Mesothelial cell of epicardium (in vitro differentiated cells): ENCODE measurements at regions not wholly inside any gene's neighbourhood (a gene's known extent, or its start where the extent isn't known, plus 50 kb on each side); places are given as distances from the start of the nearest gene placed in this dataset.

ENCODE experiments used
- DNase-seq, 2 experiments: peaks; one replicate each; pipeline ENCODE4 v3.0.0; 2021; ENCODE audit warnings: low spot score in 2 of 2; ENCODE audit not compliant: unreplicated experiment in 2 of 2
- H3K27ac Mint-ChIP-seq: 2 replicates; pipeline ENCODE4 v1.8.0; 2021; ENCODE audit warnings: mixed read lengths
- H3K27me3 Mint-ChIP-seq: 2 replicates; pipeline ENCODE4 v1.8.0; 2021; ENCODE audit warnings: low read depth, mixed read lengths
- H3K36me3 Mint-ChIP-seq: 2 replicates; pipeline ENCODE4 v1.8.0; 2021; ENCODE audit warnings: mixed read lengths
- H3K4me1 Mint-ChIP-seq: 2 replicates; pipeline ENCODE4 v1.8.0; 2021; ENCODE audit warnings: mixed read lengths
- H3K4me3 Mint-ChIP-seq: 2 replicates; pipeline ENCODE4 v1.8.0; 2021; ENCODE audit warnings: mild to moderate bottlenecking, moderate library complexity, mixed read lengths
- H3K9me3 Mint-ChIP-seq: 2 replicates; pipeline ENCODE4 v1.8.0; 2021; ENCODE audit warnings: mixed read lengths
- TF ChIP-seq, protein P1 (sequence below): fragments of 200-600 bp; sonication (generic); IDR thresholded peaks from one replicate; pipeline ENCODE4 v1.5.0; 2021; ENCODE audit warnings: antibody characterized with exemption; ENCODE audit not compliant: unreplicated experiment

GRCh38 chr13:53269634-53270033 is 241.0 kb downstream of the OLFM4 start:
- no peak overlapping the region for H3K4me3 Mint-ChIP-seq
- H3K36me3 Mint-ChIP-seq: no peaks in the 10 kb centered on the region
- H3K9me3 Mint-ChIP-seq: peaks cover 7% of the 10 kb centered on the region
- TF ChIP-seq, protein P1, sequence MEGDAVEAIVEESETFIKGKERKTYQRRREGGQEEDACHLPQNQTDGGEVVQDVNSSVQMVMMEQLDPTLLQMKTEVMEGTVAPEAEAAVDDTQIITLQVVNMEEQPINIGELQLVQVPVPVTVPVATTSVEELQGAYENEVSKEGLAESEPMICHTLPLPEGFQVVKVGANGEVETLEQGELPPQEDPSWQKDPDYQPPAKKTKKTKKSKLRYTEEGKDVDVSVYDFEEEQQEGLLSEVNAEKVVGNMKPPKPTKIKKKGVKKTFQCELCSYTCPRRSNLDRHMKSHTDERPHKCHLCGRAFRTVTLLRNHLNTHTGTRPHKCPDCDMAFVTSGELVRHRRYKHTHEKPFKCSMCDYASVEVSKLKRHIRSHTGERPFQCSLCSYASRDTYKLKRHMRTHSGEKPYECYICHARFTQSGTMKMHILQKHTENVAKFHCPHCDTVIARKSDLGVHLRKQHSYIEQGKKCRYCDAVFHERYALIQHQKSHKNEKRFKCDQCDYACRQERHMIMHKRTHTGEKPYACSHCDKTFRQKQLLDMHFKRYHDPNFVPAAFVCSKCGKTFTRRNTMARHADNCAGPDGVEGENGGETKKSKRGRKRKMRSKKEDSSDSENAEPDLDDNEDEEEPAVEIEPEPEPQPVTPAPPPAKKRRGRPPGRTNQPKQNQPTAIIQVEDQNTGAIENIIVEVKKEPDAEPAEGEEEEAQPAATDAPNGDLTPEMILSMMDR: no peak
- H3K27me3 Mint-ChIP-seq: peaks cover 8% of the 10 kb centered on the region
- peaks cover 4% of the 10 kb centered on the region for H3K4me1 Mint-ChIP-seq
- DNase-seq: no peak
- H3K27ac Mint-ChIP-seq: no peak overlapping the region

DNA sequence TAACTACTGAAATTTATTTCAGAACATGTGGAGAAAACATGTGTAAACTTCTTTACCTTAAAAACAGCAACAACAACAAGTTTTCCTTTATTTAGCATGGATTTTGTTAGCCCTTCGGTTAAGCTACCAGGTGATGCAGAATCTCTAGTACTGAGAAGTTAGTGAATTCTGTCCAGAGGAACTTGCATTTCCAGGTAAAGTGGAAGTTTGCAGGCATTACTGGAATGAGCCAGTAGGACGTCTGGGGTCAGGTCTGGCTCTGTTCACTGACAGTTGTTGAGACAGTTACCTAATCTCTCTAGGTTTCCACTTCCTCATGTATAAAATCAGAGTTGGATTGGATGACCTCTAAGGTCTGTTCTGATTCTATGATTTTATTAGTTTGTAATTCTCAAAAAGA is 244.3 kb downstream of the OLFM4 start:
- Mint-ChIP-seq H3K4me1 (no peaks in the 10 kb centered on the region), H3K4me3 (no peak overlapping the region), H3K27me3 (peaks cover 12% of the 10 kb centered on the region), H3K36me3 (no peaks in the 10 kb centered on the region), H3K27ac (no peak overlapping the region), H3K9me3 (peaks cover 2% of the 10 kb centered on the region)
- no peak for DNase-seq
- TF ChIP-seq, protein P1: no peak

- H3K27me3 Mint-ChIP-seq: peaks cover 26% of the 10 kb centered on the region
- TF ChIP-seq, protein P1: no peak
- no peaks in the 10 kb centered on the region for H3K36me3 Mint-ChIP-seq
- no peaks in the 10 kb centered on the region for H3K4me1 Mint-ChIP-seq
- H3K4me3 Mint-ChIP-seq: no peak overlapping the region
- DNase-seq: no peak
- peaks cover 4% of the 10 kb centered on the region for H3K9me3 Mint-ChIP-seq
- no peak overlapping the region for H3K27ac Mint-ChIP-seq
Measured at GRCh38 chr13:53276265-53276664, 247.7 kb downstream of the OLFM4 start.

DNA sequence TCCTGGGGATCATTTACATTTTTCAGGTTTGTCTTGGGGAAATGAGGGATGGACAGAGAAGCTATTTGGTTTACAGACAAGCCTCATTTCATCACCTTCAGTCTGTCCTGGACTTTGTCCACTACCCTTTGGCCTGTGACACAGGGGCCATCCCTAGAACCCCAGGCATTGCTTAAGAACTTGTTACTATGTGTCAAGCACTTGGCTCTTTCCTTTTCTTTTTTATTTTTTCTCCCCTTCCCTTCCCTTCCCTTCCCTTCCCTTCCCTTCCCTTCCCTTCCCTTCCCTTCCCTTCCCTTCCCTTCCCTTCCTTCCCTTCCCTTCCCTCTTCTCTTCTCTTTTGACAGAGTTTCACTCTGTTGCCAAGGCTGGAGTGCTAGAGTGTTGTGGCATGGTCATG is 253.1 kb downstream of the OLFM4 start:
- Mint-ChIP-seq H3K4me1 (peaks cover 10% of the 10 kb centered on the region), H3K9me3 (peaks cover 4% of the 10 kb centered on the region), H3K27me3 (peaks cover 30% of the 10 kb centered on the region), H3K4me3 (no peak overlapping the region), H3K36me3 (no peaks in the 10 kb centered on the region), H3K27ac (no peak overlapping the region)
- TF ChIP-seq, protein P1: no peak
- no peak for DNase-seq

DNA sequence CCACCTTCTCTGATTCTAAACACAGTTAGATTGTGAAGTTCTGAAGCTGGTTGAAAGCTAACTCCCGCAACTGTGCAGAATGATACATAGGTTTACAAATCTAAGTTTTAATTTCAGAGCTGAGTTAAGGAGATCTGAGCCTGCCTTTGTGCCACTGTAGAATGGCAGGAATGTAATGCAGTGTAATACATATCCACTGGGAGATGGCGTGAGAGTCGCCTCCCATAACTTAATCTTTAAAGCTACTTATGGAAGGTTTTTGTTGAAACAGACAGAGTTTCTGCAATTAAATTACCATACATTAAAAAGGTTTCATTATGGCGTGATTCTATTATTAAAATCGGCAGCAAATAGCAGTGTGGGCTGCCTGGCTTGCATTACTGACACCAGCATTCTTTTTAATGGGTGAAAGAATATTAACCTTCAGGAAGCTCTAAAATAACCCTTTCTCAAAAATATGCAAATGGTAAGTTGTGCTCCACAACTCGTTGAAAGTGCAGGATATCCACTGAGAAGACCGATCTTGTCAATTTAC is 257.4 kb downstream of the OLFM4 start:
- H3K9me3 Mint-ChIP-seq: no peaks in the 10 kb centered on the region
- no peak overlapping the region for H3K27ac Mint-ChIP-seq
- DNase-seq: no peak
- no peaks in the 10 kb centered on the region for H3K36me3 Mint-ChIP-seq
- TF ChIP-seq, protein P1: no peak
- no peak overlapping the region for H3K4me3 Mint-ChIP-seq
- H3K4me1 Mint-ChIP-seq: peaks cover 10% of the 10 kb centered on the region
- peaks cover 19% of the 10 kb centered on the region for H3K27me3 Mint-ChIP-seq

DNA sequence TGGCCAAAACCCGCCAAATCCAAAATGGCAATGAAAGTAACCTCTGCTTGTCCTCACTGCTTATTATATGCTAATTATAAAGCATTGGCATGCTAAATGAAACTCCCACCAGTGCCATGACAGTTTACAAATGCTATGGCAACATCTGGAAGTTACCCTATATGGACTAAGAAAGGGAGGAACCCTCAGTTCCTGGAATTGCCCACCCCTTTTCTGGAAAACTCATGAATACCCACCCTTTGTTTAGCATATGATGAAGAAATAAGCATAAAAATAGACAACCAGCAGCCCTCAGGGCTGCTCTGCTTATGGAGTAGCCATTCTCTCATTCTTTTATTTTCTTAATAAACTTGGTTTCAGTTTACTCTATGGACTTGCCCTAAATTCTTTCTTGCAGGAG is 269.8 kb downstream of the OLFM4 start:
- DNase-seq: no peak
- no peaks in the 10 kb centered on the region for H3K4me1 Mint-ChIP-seq
- peaks cover 13% of the 10 kb centered on the region for H3K27me3 Mint-ChIP-seq
- H3K9me3 Mint-ChIP-seq: no peaks in the 10 kb centered on the region
- TF ChIP-seq, protein P1: no peak
- no peak overlapping the region for H3K4me3 Mint-ChIP-seq
- H3K36me3 Mint-ChIP-seq: no peaks in the 10 kb centered on the region
- no peak overlapping the region for H3K27ac Mint-ChIP-seq
